ENCODE measurements at regions not wholly inside any gene's neighbourhood (a gene's known extent, or its start where the extent isn't known, plus 50 kb on each side); places are given as distances from the start of the nearest gene placed in this dataset.

DNA sequence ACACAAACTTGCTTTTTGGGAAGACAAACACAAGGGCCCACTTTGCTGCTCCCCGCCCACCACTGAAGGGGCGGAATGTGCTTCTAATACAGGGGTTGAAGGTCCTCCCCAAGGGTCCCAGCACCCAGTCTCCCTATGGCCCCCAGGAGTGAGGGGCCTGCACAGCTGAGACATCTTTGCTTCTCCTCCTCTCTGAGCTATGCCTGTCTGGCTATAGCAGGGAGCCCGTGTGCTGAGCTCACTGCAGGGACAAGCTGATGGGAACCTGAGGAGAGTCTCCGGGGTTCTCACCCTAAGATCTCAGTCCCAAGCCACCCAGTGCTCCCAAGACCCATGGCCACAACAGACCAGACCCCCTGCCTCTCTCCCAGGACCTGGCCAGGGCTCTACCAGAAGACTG is 61.1 kb upstream of the ACAN start:
- no peak overlapping the region for H3K4me3 ChIP-seq (ENCODE audit: low read depth, low read length)
- H3K27ac ChIP-seq (ENCODE audit: low read depth, low read length) = no peak overlapping the region
- H3K9ac ChIP-seq (ENCODE audit: low read depth, low read length) = no peak overlapping the region
- H3K9me3 ChIP-seq (ENCODE audit: control insufficient read depth, insufficient read depth, low read length) = no peaks in the 10 kb centered on the region
- no peaks in the 10 kb centered on the region for H3K36me3 ChIP-seq (ENCODE audit: control insufficient read depth, insufficient read depth, low read length)
- no peaks in the 10 kb centered on the region for H3K27me3 ChIP-seq (ENCODE audit: control insufficient read depth, insufficient read depth, low read length)
- H3K4me1 ChIP-seq (ENCODE audit: control insufficient read depth, insufficient read depth, low read length) = peaks cover 8% of the 10 kb centered on the region

GRCh38 chr15:88744548-88745020 is 58.7 kb upstream of the ACAN start:
- Histone ChIP-seq H3K27ac (ENCODE audit: low read depth, low read length) (no peak overlapping the region), H3K9me3 (ENCODE audit: control insufficient read depth, insufficient read depth, low read length) (no peaks in the 10 kb centered on the region), H3K4me1 (ENCODE audit: control insufficient read depth, insufficient read depth, low read length) (peaks cover 8% of the 10 kb centered on the region), H3K4me3 (ENCODE audit: low read depth, low read length) (no peak overlapping the region), H3K36me3 (ENCODE audit: control insufficient read depth, insufficient read depth, low read length) (no peaks in the 10 kb centered on the region), H3K27me3 (ENCODE audit: control insufficient read depth, insufficient read depth, low read length) (no peaks in the 10 kb centered on the region), H3K9ac (ENCODE audit: low read depth, low read length) (no peak overlapping the region)

DNA sequence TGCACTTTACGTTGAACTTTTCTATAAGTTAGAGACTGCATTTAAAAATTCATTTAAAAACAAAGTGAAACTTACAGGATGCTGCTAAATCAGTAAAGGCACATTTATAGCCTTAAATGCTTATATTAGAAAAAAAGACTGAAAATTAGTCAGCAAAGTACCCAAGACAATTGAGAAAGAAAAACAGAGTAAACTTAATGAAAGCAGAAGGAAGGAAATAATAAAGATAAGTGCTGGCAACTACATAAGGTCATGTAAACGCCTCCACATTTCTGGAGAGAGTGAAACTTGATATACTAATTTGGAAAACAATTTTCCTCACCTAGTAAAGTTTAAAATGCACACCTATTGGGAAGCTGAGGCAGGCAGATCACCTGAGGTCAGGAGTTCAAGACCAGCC is 58.2 kb upstream of the ACAN start:
- Histone ChIP-seq H3K9ac (ENCODE audit: low read depth, low read length) (no peak overlapping the region), H3K9me3 (ENCODE audit: control insufficient read depth, insufficient read depth, low read length) (no peaks in the 10 kb centered on the region), H3K4me3 (ENCODE audit: low read depth, low read length) (no peak overlapping the region), H3K36me3 (ENCODE audit: control insufficient read depth, insufficient read depth, low read length) (no peaks in the 10 kb centered on the region), H3K27ac (ENCODE audit: low read depth, low read length) (no peak overlapping the region), H3K4me1 (ENCODE audit: control insufficient read depth, insufficient read depth, low read length) (peaks cover 8% of the 10 kb centered on the region), H3K27me3 (ENCODE audit: control insufficient read depth, insufficient read depth, low read length) (no peaks in the 10 kb centered on the region)

- H3K9me3 ChIP-seq (ENCODE audit: control insufficient read depth, insufficient read depth, low read length) = no peaks in the 10 kb centered on the region
- no peak overlapping the region for H3K4me3 ChIP-seq (ENCODE audit: low read depth, low read length)
- H3K27me3 ChIP-seq (ENCODE audit: control insufficient read depth, insufficient read depth, low read length) = no peaks in the 10 kb centered on the region
- no peak overlapping the region for H3K9ac ChIP-seq (ENCODE audit: low read depth, low read length)
- peaks cover 8% of the 10 kb centered on the region for H3K4me1 ChIP-seq (ENCODE audit: control insufficient read depth, insufficient read depth, low read length)
- H3K27ac ChIP-seq (ENCODE audit: low read depth, low read length) = no peak overlapping the region
- H3K36me3 ChIP-seq (ENCODE audit: control insufficient read depth, insufficient read depth, low read length) = no peaks in the 10 kb centered on the region
Measured at GRCh38 chr15:88745696-88746095, 57.5 kb upstream of the ACAN start.

DNA sequence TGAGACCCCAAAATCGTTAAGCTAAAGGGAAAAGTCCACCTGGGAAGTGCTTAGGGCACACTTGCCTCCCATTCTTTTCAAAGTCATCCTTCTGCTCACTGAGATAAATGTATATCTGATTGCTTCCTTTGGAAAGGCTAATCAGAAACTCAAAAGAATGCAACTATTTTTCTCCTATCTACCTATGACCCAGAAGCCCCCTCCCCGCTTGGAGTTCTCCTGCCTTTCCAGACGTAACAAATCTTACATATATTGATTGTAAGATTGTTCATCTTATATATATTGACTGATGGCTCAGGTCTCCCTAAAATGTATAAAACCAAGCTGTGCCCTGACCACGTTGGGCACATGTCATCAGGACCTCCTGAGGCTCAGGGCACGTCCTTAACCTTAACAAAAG is 56.8 kb upstream of the ACAN start:
- Histone ChIP-seq H3K9ac (ENCODE audit: low read depth, low read length) (no peak overlapping the region), H3K9me3 (ENCODE audit: control insufficient read depth, insufficient read depth, low read length) (no peaks in the 10 kb centered on the region)

GRCh38 chr15:88747111-88747510 is 56.1 kb upstream of the ACAN start:
- Histone ChIP-seq H3K27me3 (ENCODE audit: control insufficient read depth, insufficient read depth, low read length) (no peaks in the 10 kb centered on the region), H3K9me3 (ENCODE audit: control insufficient read depth, insufficient read depth, low read length) (no peaks in the 10 kb centered on the region), H3K27ac (ENCODE audit: low read depth, low read length) (no peak overlapping the region), H3K4me3 (ENCODE audit: low read depth, low read length) (no peak overlapping the region), H3K9ac (ENCODE audit: low read depth, low read length) (no peak overlapping the region), H3K4me1 (ENCODE audit: control insufficient read depth, insufficient read depth, low read length) (peaks cover 8% of the 10 kb centered on the region), H3K36me3 (ENCODE audit: control insufficient read depth, insufficient read depth, low read length) (no peaks in the 10 kb centered on the region)

More for the DNA sequence above, 56.8 kb upstream of the ACAN start:
- Histone ChIP-seq H3K36me3 (ENCODE audit: control insufficient read depth, insufficient read depth, low read length) (no peaks in the 10 kb centered on the region), H3K4me3 (ENCODE audit: low read depth, low read length) (no peak overlapping the region), H3K4me1 (ENCODE audit: control insufficient read depth, insufficient read depth, low read length) (peaks cover 8% of the 10 kb centered on the region), H3K27me3 (ENCODE audit: control insufficient read depth, insufficient read depth, low read length) (no peaks in the 10 kb centered on the region), H3K27ac (ENCODE audit: low read depth, low read length) (no peak overlapping the region)

DNA sequence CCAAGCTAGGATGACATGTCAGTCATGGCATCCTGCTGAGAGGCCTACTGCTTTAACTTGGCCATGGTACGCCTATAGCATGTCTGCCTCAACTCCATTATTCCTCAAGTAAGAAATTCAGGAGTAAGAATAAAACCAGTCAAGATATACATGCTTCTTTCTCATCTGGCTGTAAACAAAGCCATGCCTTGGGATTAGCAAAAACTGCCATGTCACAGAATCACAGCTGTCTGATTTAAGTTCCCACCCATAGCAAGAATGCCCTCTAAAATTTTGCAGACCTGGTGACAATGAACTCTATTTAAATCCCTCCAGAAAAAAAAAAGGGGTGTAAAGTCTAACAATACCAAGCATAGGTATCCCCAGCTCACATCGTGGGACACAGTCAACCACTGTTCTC is 55.6 kb upstream of the ACAN start:
- peaks cover 8% of the 10 kb centered on the region for H3K4me1 ChIP-seq (ENCODE audit: control insufficient read depth, insufficient read depth, low read length)
- H3K9me3 ChIP-seq (ENCODE audit: control insufficient read depth, insufficient read depth, low read length) = no peaks in the 10 kb centered on the region
- no peaks in the 10 kb centered on the region for H3K27me3 ChIP-seq (ENCODE audit: control insufficient read depth, insufficient read depth, low read length)
- H3K4me3 ChIP-seq (ENCODE audit: low read depth, low read length) = no peak overlapping the region
- H3K9ac ChIP-seq (ENCODE audit: low read depth, low read length) = no peak overlapping the region
- no peaks in the 10 kb centered on the region for H3K36me3 ChIP-seq (ENCODE audit: control insufficient read depth, insufficient read depth, low read length)
- no peak overlapping the region for H3K27ac ChIP-seq (ENCODE audit: low read depth, low read length)

- H3K36me3 ChIP-seq (ENCODE audit: control insufficient read depth, insufficient read depth, low read length) = no peaks in the 10 kb centered on the region
- no peak overlapping the region for H3K9ac ChIP-seq (ENCODE audit: low read depth, low read length)
- H3K27me3 ChIP-seq (ENCODE audit: control insufficient read depth, insufficient read depth, low read length) = no peaks in the 10 kb centered on the region
- H3K9me3 ChIP-seq (ENCODE audit: control insufficient read depth, insufficient read depth, low read length) = no peaks in the 10 kb centered on the region
- H3K4me3 ChIP-seq (ENCODE audit: low read depth, low read length) = no peak overlapping the region
- no peak overlapping the region for H3K27ac ChIP-seq (ENCODE audit: low read depth, low read length)
- peaks cover 8% of the 10 kb centered on the region for H3K4me1 ChIP-seq (ENCODE audit: control insufficient read depth, insufficient read depth, low read length)
Measured at GRCh38 chr15:88748081-88748480, 55.2 kb upstream of the ACAN start.

- H3K9me3 ChIP-seq (ENCODE audit: control insufficient read depth, insufficient read depth, low read length) = no peaks in the 10 kb centered on the region
- no peak overlapping the region for H3K27ac ChIP-seq (ENCODE audit: low read depth, low read length)
- H3K27me3 ChIP-seq (ENCODE audit: control insufficient read depth, insufficient read depth, low read length) = no peaks in the 10 kb centered on the region
- peaks cover 8% of the 10 kb centered on the region for H3K4me1 ChIP-seq (ENCODE audit: control insufficient read depth, insufficient read depth, low read length)
- no peak overlapping the region for H3K9ac ChIP-seq (ENCODE audit: low read depth, low read length)
- H3K4me3 ChIP-seq (ENCODE audit: low read depth, low read length) = no peak overlapping the region
- H3K36me3 ChIP-seq (ENCODE audit: control insufficient read depth, insufficient read depth, low read length) = no peaks in the 10 kb centered on the region
Measured at GRCh38 chr15:88748651-88749050, 54.6 kb upstream of the ACAN start.

- Histone ChIP-seq H3K4me3 (ENCODE audit: low read depth, low read length) (no peak overlapping the region), H3K27ac (ENCODE audit: low read depth, low read length) (no peak overlapping the region), H3K36me3 (ENCODE audit: control insufficient read depth, insufficient read depth, low read length) (no peaks in the 10 kb centered on the region), H3K9me3 (ENCODE audit: control insufficient read depth, insufficient read depth, low read length) (no peaks in the 10 kb centered on the region), H3K4me1 (ENCODE audit: control insufficient read depth, insufficient read depth, low read length) (peaks cover 4% of the 10 kb centered on the region), H3K9ac (ENCODE audit: low read depth, low read length) (no peak overlapping the region), H3K27me3 (ENCODE audit: control insufficient read depth, insufficient read depth, low read length) (no peaks in the 10 kb centered on the region)
Measured at GRCh38 chr15:88749699-88750098, 53.5 kb upstream of the ACAN start.

GRCh38 chr15:88752501-88752900 is 50.7 kb upstream of the ACAN start:
- Histone ChIP-seq H3K27ac (ENCODE audit: low read depth, low read length) (no peak overlapping the region), H3K36me3 (ENCODE audit: control insufficient read depth, insufficient read depth, low read length) (no peaks in the 10 kb centered on the region), H3K9ac (ENCODE audit: low read depth, low read length) (no peak overlapping the region), H3K4me3 (ENCODE audit: low read depth, low read length) (no peak overlapping the region), H3K4me1 (ENCODE audit: control insufficient read depth, insufficient read depth, low read length) (no peaks in the 10 kb centered on the region), H3K27me3 (ENCODE audit: control insufficient read depth, insufficient read depth, low read length) (no peaks in the 10 kb centered on the region), H3K9me3 (ENCODE audit: control insufficient read depth, insufficient read depth, low read length) (no peaks in the 10 kb centered on the region)

DNA sequence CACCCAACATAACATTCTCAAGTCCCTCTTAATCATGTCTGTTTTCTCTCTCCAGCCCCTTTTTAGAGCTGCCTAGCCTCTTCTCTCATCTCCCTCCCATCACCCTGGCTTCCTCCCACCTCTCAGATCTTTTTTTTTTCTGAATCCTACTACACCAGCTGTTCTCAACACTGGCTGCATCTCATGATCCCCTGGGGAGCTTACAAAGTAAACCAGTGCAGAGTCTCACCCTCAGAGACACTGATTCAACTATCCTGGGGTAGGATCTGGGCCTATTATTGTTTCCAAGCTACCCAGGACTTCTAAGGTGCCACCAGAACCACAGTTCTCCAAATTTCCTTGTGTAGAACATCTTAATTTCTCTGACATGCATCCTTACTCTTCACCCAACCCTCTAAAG is 50.3 kb upstream of the ACAN start:
- no peaks in the 10 kb centered on the region for H3K27me3 ChIP-seq (ENCODE audit: control insufficient read depth, insufficient read depth, low read length)
- H3K27ac ChIP-seq (ENCODE audit: low read depth, low read length) = no peak overlapping the region
- no peak overlapping the region for H3K4me3 ChIP-seq (ENCODE audit: low read depth, low read length)
- H3K9me3 ChIP-seq (ENCODE audit: control insufficient read depth, insufficient read depth, low read length) = no peaks in the 10 kb centered on the region
- no peaks in the 10 kb centered on the region for H3K4me1 ChIP-seq (ENCODE audit: control insufficient read depth, insufficient read depth, low read length)
- H3K9ac ChIP-seq (ENCODE audit: low read depth, low read length) = no peak overlapping the region
- no peaks in the 10 kb centered on the region for H3K36me3 ChIP-seq (ENCODE audit: control insufficient read depth, insufficient read depth, low read length)
